HG02759 (cell line): ENCODE measurements at regions not wholly inside any gene's neighbourhood (a gene's known extent, or its start where the extent isn't known, plus 50 kb on each side); places are given as distances from the start of the nearest gene placed in this dataset.
A peak's percentile ranks its signal among the peaks of the same experiment; 100 is the strongest.
"Not testable (repeated sequence)": the region's sequence is repeated elsewhere in the genome, so short reads cannot be mapped to it uniquely, and the experiment has no call there.

Source experiments
- ATAC-seq: cut with Tn5 transposase; IDR thresholded peaks from one replicate; pipeline ENCODE4 v1.9.1; 2021; ENCODE audit warnings: mild to moderate bottlenecking, moderate library complexity; ENCODE audit not compliant: unreplicated experiment

DNA sequence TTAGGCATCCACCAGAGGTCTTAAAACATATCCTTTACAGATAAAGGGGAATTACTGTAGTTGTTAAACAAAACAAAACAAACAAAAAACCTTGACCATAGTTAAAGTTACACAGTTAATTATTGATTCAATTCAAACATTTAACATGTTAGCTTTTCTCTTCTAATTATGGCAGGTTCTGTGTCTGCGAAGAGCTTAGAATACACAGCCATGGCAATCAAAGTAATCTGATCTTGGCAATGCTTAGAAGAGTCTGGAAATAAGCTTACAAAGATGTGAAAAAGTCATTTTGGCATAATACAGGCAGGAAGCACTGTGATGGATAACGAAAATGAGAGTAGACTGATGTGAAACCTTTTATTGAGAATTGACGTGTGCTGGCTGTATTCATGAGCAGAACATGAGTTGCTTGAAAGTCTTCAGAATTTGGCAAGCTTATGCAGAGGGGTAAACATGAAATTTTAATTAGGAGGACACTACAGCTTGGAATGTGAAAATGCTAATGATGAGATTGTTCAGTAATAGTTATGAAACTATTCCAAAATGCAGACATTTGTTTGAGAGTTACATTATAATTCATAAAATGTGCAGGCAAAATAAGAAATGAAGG lies 629.6 kb downstream of the FSCB start:
- peak; percentile 85 for ATAC-seq

GRCh38 chr14:43872752-43873655 lies 634.1 kb downstream of the FSCB start:
- ATAC-seq, result no peak

GRCh38 chr14:43872222-43872621 lies 634.9 kb downstream of the FSCB start:
- no peak for ATAC-seq

DNA sequence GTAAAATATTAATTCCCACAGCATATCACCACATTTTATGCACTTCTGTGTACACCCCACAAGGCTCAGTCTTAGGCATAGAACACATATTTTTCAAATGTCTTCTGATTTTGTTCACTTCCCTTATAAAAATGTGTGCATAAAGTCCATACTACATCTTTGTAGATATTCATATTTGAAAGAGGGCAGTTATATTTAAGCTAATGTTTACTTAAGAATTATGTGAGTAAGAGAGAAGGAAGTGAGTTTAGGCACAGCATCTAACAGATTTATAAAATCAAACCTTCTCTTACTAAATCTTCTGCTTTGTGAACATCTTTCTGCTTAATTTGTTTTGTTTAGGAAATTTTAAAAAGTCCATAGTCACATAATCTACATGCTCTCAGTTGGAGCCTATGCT lies 648.1 kb downstream of the FSCB start:
- ATAC-seq, result no peak

GRCh38 chr14:43855556-43855955 lies 651.5 kb downstream of the FSCB start:
- no peak for ATAC-seq

- ATAC-seq, result no peak
These were observed 653.5 kb downstream of the FSCB start for GRCh38 chr14:43853541-43853940.

GRCh38 chr14:43803076-43803689 lies 703.9 kb downstream of the FSCB start:
- ATAC-seq, result peak; percentile 88

GRCh38 chr14:43795600-43796228 lies 711.4 kb downstream of the FSCB start:
- no peak for ATAC-seq

DNA sequence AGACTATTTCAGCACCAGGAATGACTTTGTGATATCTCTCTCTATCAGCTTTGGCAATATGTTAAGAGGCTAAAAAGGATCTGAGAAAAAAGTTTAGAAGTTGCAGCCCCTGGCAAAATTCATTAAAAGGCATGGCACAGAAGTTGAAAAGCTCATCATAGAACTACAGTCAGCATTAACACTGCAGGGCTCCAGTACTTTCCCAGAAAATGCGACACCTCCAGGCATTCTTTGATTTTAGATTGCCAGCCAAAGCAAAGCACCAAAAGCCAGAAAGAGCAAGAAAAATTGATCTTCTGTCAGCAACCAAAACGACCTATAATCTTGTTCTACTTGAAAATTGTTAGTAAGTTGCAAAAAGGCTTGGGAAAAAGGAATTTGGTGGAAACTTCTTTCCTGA lies 713.5 kb downstream of the FSCB start:
- ATAC-seq, result no peak

GRCh38 chr14:43792980-43793379 lies 714.1 kb downstream of the FSCB start:
- no peak for ATAC-seq

GRCh38 chr14:43790681-43791080 lies 716.4 kb downstream of the FSCB start:
- no peak for ATAC-seq

- ATAC-seq, result no peak
These were observed 717.6 kb downstream of the FSCB start for GRCh38 chr14:43789458-43789857.

- ATAC-seq, result no peak
These were observed 720.9 kb downstream of the FSCB start for GRCh38 chr14:43786066-43786762.

- ATAC-seq, result not testable (repeated sequence)
These were observed 722.7 kb downstream of the FSCB start for GRCh38 chr14:43784432-43784831.

DNA sequence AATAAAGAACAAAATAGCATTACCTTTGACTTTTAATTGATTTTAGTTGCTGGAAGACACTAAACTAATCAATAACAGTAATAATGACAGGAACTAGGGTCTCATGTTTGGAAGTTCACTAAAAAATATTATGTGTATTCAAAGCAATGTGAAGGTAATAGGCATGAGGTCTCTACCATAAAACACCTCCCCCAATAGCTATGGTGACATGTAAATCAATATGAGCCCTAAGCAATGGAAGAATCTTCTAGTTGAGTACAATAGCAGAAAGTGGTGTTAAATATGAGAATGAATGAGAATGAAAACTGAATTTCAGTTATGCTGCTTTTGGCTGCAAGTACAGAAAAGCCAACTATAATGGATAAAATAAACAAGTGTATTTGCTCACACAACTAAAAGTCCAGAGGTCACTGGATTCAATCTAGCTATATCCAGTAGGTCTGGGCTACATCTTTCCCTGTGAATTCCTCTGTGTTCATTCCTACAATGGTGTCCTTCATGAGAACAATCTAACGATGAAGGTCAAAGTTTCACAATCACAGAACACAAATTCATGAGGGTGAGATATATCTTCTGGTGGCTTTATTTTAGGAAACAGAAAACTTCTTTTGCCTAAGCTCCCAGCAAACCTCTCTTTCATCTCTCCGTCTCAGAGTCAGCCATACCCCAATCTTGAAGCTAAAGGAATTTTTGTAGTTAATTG lies 728.0 kb downstream of the FSCB start:
- no peak for ATAC-seq

- no peak for ATAC-seq
These were observed 728.5 kb downstream of the FSCB start for GRCh38 chr14:43778570-43778936.

GRCh38 chr14:43765474-43765873 lies 741.6 kb downstream of the FSCB start:
- ATAC-seq, result no peak

DNA sequence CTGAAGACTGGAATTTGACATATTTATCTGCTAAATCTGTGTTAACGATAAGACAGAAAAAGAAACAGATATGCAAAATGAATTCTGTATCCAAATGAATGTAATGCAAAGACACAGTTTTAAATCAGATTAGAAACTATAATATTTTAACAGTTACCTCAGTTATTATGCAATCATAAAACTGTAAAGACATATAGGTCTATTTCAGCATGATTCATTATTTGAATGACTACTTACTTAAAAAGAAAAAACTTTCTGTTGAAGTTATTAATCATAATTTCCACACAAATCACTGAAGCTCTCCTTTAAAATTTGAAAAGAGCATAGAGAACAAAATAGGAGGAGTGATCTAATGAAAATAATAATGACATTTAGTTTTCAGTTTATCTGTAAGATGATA lies 742.6 kb downstream of the FSCB start:
- no peak for ATAC-seq

DNA sequence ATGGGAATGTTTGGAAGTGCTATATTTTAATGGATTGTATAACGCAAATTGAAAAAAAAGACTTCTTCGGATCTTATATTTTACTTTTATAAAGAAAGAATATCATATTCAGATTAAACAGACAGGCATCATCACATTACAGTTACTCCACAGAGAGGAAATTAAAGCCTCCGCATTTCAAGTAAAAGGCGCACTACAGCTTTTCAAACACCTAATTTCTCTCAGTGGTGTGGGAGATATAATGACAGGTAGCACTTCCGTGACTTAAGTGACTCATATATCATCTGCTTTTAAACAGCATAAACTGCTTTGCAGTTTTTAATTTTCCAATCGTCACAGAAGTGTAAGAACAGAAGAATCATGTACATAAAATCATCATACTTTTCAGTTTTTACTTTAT lies 751.4 kb downstream of the FSCB start:
- ATAC-seq, result no peak

- no peak for ATAC-seq
These were observed 752.2 kb downstream of the FSCB start for GRCh38 chr14:43754838-43755237.
